Omental fat pad (tissue), 3 donors: ENCODE measurements at regions not wholly inside any gene's neighbourhood (a gene's known extent, or its start where the extent isn't known, plus 50 kb on each side); places are given as distances from the start of the nearest gene placed in this dataset.

Source experiments
- ATAC-seq: fragments of 150-250 bp; one replicate; pipeline ENCODE4 v1.9.1; 2016; ENCODE audit warnings: mild to moderate bottlenecking, moderate library complexity; ENCODE audit not compliant: low FRiP score
- DNase-seq: peaks from one replicate; pipeline ENCODE4 v3.0.0-alpha.2; 2019; ENCODE audit warnings: low spot score
- TF ChIP-seq, protein P1 (sequence below), 3 donors: fragments of 450-650 bp; IDR thresholded peaks; one replicate each; pipeline ENCODE4 v1.5.1; 2016 to 2017; ENCODE audit warnings: antibody characterized with exemption in 3 of 3, mild to moderate bottlenecking in 3 of 3, moderate library complexity in 2 of 3

- TF ChIP-seq, protein P1, sequence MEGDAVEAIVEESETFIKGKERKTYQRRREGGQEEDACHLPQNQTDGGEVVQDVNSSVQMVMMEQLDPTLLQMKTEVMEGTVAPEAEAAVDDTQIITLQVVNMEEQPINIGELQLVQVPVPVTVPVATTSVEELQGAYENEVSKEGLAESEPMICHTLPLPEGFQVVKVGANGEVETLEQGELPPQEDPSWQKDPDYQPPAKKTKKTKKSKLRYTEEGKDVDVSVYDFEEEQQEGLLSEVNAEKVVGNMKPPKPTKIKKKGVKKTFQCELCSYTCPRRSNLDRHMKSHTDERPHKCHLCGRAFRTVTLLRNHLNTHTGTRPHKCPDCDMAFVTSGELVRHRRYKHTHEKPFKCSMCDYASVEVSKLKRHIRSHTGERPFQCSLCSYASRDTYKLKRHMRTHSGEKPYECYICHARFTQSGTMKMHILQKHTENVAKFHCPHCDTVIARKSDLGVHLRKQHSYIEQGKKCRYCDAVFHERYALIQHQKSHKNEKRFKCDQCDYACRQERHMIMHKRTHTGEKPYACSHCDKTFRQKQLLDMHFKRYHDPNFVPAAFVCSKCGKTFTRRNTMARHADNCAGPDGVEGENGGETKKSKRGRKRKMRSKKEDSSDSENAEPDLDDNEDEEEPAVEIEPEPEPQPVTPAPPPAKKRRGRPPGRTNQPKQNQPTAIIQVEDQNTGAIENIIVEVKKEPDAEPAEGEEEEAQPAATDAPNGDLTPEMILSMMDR (IDR thresholded peaks at IDR 0.05) = no peak
- no peak for DNase-seq
- ATAC-seq = no peak
Measured at GRCh38 chr12:65566751-65567150, 257.5 kb upstream of the HMGA2 start.

DNA sequence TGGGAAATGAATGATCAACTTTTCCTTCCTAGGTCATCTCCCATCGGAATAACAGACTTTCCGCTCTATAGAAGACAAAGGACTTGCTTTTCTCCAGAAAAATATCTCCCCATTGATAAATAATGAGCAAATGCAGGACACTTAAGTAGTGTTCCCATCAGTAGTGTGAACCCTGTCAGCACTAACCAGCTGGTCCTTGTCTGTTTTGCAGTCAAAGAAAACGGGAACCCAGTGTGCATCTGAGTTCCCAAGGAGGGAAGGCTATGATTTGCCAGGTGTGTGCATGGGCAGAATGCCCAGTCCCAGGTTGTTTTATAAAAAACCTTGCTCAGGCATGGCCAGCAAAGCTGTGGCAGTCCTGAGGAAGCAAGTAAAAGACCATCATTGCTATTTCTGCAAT, 256.5 kb upstream of the HMGA2 start:
- ATAC-seq = no peak
- DNase-seq = no peak
- TF ChIP-seq, protein P1 (IDR thresholded peaks at IDR 0.05) = no peak

- ATAC-seq (no peak), DNase-seq (no peak)
- TF ChIP-seq, protein P1 (IDR thresholded peaks at IDR 0.05) = no peak
Measured at GRCh38 chr12:65568517-65568916, 255.8 kb upstream of the HMGA2 start.

GRCh38 chr12:65570451-65571130, 253.7 kb upstream of the HMGA2 start:
- TF ChIP-seq, protein P1 (IDR thresholded peaks at IDR 0.05) = no peak
- DNase-seq (no peak), ATAC-seq (no peak)

- no peak for DNase-seq
- TF ChIP-seq, protein P1 (IDR thresholded peaks at IDR 0.05) = no peak
- ATAC-seq = no peak
Measured at GRCh38 chr12:65574867-65575266, 249.4 kb upstream of the HMGA2 start.

- TF ChIP-seq, protein P1 (IDR thresholded peaks at IDR 0.05) = no peak
- DNase-seq (no peak), ATAC-seq (no peak)
Measured at GRCh38 chr12:65584016-65584415, 240.3 kb upstream of the HMGA2 start.
